Neuronal stem cell (in vitro differentiated cells): ENCODE measurements at regions not wholly inside any gene's neighbourhood (a gene's known extent, or its start where the extent isn't known, plus 50 kb on each side); places are given as distances from the start of the nearest gene placed in this dataset.

ENCODE experiments used
- DNase-seq: peaks from one replicate; pipeline ENCODE4 v3.0.0-alpha.2; 2013; ENCODE audit warnings: low spot score
- H2AFZ ChIP-seq: one replicate; pipeline ENCODE4 v1.6.1; 2013; ENCODE audit warnings: mild to moderate bottlenecking, low read length, inconsistent platforms
- H2AK5ac ChIP-seq: 2 replicates; pipeline ENCODE4 v1.6.1; 2013; ENCODE audit warnings: low read depth, mild to moderate bottlenecking, inconsistent platforms, low read length, moderate library complexity, mixed read lengths
- H2BK120ac ChIP-seq: 2 replicates; pipeline ENCODE4 v1.6.1; 2013; ENCODE audit warnings: low read depth, mild to moderate bottlenecking, inconsistent platforms, low read length, moderate library complexity, mixed read lengths
- H2BK12ac ChIP-seq: one replicate; pipeline ENCODE4 v1.6.1; 2013; ENCODE audit warnings: low read length, inconsistent platforms
- H2BK15ac ChIP-seq: 2 replicates; pipeline ENCODE4 v1.6.1; 2013; ENCODE audit warnings: mild to moderate bottlenecking, low read length, inconsistent platforms, mixed read lengths
- H2BK5ac ChIP-seq: one replicate; pipeline ENCODE4 v1.6.1; 2013; ENCODE audit warnings: inconsistent platforms, mild to moderate bottlenecking, low read length, moderate library complexity
- H3K14ac ChIP-seq: one replicate; pipeline ENCODE4 v1.6.1; 2013; ENCODE audit warnings: low read length, inconsistent platforms
- H3K18ac ChIP-seq: 2 replicates; pipeline ENCODE4 v1.6.1; 2013; ENCODE audit warnings: low read length, inconsistent platforms
- H3K23ac ChIP-seq: 2 replicates; pipeline ENCODE4 v1.6.1; 2013; ENCODE audit warnings: low read depth, mild to moderate bottlenecking, mixed read lengths, low read length, inconsistent platforms; ENCODE audit not compliant: poor library complexity
- H3K27ac ChIP-seq: replicated peaks from 3 replicates; pipeline ENCODE4 v1.5.1; 2013; ENCODE audit warnings: low read length, inconsistent platforms
- H3K27me3 ChIP-seq, 3 experiments: 2 replicates each; pipeline ENCODE4 v1.6.1; 2013; ENCODE audit warnings: low read length in 3 of 3, mild to moderate bottlenecking in 2 of 3, inconsistent platforms in 1 of 3, low read depth in 1 of 3, mixed read lengths in 1 of 3, moderate library complexity in 1 of 3; ENCODE audit not compliant: control insufficient read depth in 3 of 3, insufficient read depth in 3 of 3
- H3K36me3 ChIP-seq, 2 donors: replicated peaks in 1 of 2; 2 replicates each; pipeline ENCODE4 v1.6.1; 2013; ENCODE audit warnings: low read length in 2 of 2; ENCODE audit not compliant: control insufficient read depth in 2 of 2, insufficient read depth in 2 of 2
- H3K4ac ChIP-seq: 2 replicates; pipeline ENCODE4 v1.6.1; 2013; ENCODE audit warnings: inconsistent platforms, mild to moderate bottlenecking, low read length, moderate library complexity
- H3K4me1 ChIP-seq, 2 donors: 1 replicate in 1 of 2; 2 replicates in 1 of 2; pipeline ENCODE4 v1.6.1; 2013; ENCODE audit warnings: low read length in 2 of 2, low read depth in 1 of 2; ENCODE audit not compliant: control insufficient read depth in 2 of 2, insufficient read depth in 1 of 2
- H3K4me2 ChIP-seq: one replicate; pipeline ENCODE4 v1.6.1; 2013; ENCODE audit warnings: mild to moderate bottlenecking, low read length, inconsistent platforms; ENCODE audit not compliant: insufficient read depth, poor library complexity, severe bottlenecking
- H3K4me3 ChIP-seq, 2 donors: 2 replicates each; pipeline ENCODE4 v1.5.1; 2013; ENCODE audit warnings: low read length in 2 of 2, mild to moderate bottlenecking in 2 of 2, inconsistent platforms in 1 of 2, moderate library complexity in 1 of 2
- H3K79me1 ChIP-seq: one replicate; pipeline ENCODE4 v1.6.1; 2013; ENCODE audit warnings: low read depth, mild to moderate bottlenecking, inconsistent platforms, low read length, moderate library complexity
- H3K9ac ChIP-seq: one replicate; pipeline ENCODE4 v1.6.1; 2013; ENCODE audit warnings: mild to moderate bottlenecking, low read depth, low read length, inconsistent platforms; ENCODE audit not compliant: poor library complexity
- H3K9me3 ChIP-seq, 2 donors: replicated peaks in 1 of 2; 2 replicates each; pipeline versions ENCODE3 to v1.6.1; 2013; ENCODE audit warnings: low read length in 2 of 2, mild to moderate bottlenecking in 2 of 2, inconsistent platforms in 1 of 2, low read depth in 1 of 2, mixed read lengths in 1 of 2, moderate library complexity in 1 of 2; ENCODE audit not compliant: control insufficient read depth in 2 of 2, insufficient read depth in 1 of 2
- H4K8ac ChIP-seq: one replicate; pipeline ENCODE4 v1.6.1; 2013; ENCODE audit warnings: low read depth, mild to moderate bottlenecking, inconsistent platforms, low read length, moderate library complexity
- H4K91ac ChIP-seq: one replicate; pipeline ENCODE4 v1.6.1; 2013; ENCODE audit warnings: low read length, low read depth, mild to moderate bottlenecking, inconsistent platforms; ENCODE audit not compliant: poor library complexity
- WGBS, 2 donors: extraction: QIAGEN DNeasy Blood & Tissue Kit; methylation state at CpG; one replicate each; pipeline ENCODE4 v1.1.7; 2013; ENCODE audit warnings: missing lambda C conversion rate in 2 of 2, mixed read lengths in 1 of 2; ENCODE audit not compliant: insufficient read length in 2 of 2, insufficient replicate concordance in 1 of 2; ENCODE audit errors: extremely low coverage in 2 of 2; 5-methylcytosine and 5-hydroxymethylcytosine counted together

DNA sequence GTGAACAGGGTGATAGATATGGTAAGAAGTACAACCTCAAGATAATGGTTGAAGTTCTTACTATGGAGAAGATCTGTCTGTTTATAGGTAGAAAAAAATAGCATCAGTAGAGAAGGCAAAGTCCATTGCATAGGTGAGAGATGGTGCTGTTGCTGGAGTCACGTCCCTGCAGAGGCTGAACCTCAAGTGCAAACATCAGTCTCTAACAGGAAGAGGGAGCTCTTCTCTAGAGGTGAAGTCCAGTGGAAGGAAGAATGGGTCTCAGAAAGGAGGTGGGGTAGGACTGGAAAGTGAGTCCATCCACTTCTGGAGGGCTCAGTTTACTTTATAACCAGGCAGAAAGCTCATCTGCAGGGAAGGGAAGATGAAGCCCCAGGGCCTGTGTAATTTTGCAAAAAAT lies 337.7 kb downstream of the MEIS1 start:
- Histone ChIP-seq H3K23ac (no peak overlapping the region), H2BK120ac (no peak overlapping the region), H2BK15ac (no peak overlapping the region), H3K4me2 (no peak overlapping the region), H3K9ac (no peak overlapping the region), H3K4ac (no peak overlapping the region), H3K9me3 (no peaks in the 10 kb centered on the region), H4K91ac (no peak overlapping the region), H3K27ac (no peak overlapping the region), H2AK5ac (no peak overlapping the region), H3K4me1 (no peaks in the 10 kb centered on the region), H2BK12ac (no peak overlapping the region), H3K18ac (no peak overlapping the region), H3K36me3 (no peaks in the 10 kb centered on the region), H2BK5ac (no peak overlapping the region), H2AFZ (no peak overlapping the region), H3K79me1 (no peaks in the 10 kb centered on the region), H3K4me3 (no peak overlapping the region), H3K27me3 (peaks cover 0 to 4% (median 0%) of the 10 kb centered on the region in 3 experiments), H3K14ac (no peak overlapping the region), H4K8ac (no peak overlapping the region)
- no CpG with 5 or more reads among the region's 1 CpG for WGBS, 2 donors
- no peak for DNase-seq

DNA sequence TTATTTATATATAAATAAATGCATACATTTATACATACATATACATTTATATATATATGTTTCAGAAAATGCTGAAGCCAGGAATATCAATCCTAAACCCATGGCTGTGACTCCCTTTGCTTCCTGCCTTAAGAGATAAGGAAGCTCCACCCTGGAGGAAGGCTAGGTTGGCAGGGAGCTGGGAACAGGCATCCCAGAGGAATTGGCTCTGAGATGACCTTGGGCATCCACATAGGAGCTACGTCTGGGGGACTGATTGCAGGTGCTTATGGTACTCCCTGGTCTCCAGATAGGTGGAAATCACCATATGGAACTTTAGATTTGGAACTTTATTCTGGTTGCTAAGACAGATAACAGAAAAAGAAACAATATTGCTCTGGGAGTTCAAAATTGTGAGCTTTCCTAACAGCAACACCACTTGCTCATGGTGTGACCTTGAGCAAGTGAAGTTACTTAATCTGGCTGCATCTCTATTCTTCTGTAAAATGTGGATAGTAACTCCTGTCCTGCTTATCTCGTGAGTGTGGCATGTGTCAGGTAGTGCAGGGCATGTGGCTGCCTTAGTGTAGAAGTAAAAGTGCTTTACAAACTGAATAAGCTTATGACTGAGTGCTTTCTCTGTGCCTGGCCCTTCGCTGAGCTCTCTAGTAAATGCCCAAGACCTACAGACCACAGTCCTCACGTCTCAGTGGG lies 341.0 kb downstream of the MEIS1 start:
- H3K9ac ChIP-seq, result no peak overlapping the region
- no peak overlapping the region for H2BK12ac ChIP-seq
- no peak overlapping the region for H3K18ac ChIP-seq
- H2AK5ac ChIP-seq, result no peak overlapping the region
- H3K27me3 ChIP-seq, result peaks cover 0 to 4% (median 0%) of the 10 kb centered on the region in 3 experiments
- no peak for DNase-seq
- WGBS, 2 donors, result no CpG with 5 or more reads among the region's 4 CpGs
- no peak overlapping the region for H3K27ac ChIP-seq
- H4K91ac ChIP-seq, result no peak overlapping the region
- no peak overlapping the region for H3K23ac ChIP-seq
- H2BK120ac ChIP-seq, result no peak overlapping the region
- H3K79me1 ChIP-seq, result no peaks in the 10 kb centered on the region
- no peak overlapping the region for H3K14ac ChIP-seq
- H3K4me1 ChIP-seq, result peaks cover 0 to 2% of the 10 kb centered on the region in 2 donors
- no peaks in the 10 kb centered on the region for H3K36me3 ChIP-seq
- no peak overlapping the region for H3K4ac ChIP-seq
- H2BK5ac ChIP-seq, result no peak overlapping the region
- no peak overlapping the region for H2BK15ac ChIP-seq
- H2AFZ ChIP-seq, result no peak overlapping the region
- no peak overlapping the region for H3K4me2 ChIP-seq
- no peaks in the 10 kb centered on the region for H3K9me3 ChIP-seq
- H3K4me3 ChIP-seq, result no peak overlapping the region
- no peak overlapping the region for H4K8ac ChIP-seq

- Histone ChIP-seq H3K4me1 (peaks cover 0 to 2% of the 10 kb centered on the region in 2 donors), H3K4ac (no peak overlapping the region), H2BK12ac (no peak overlapping the region), H3K27me3 (peaks cover 0 to 4% (median 0%) of the 10 kb centered on the region in 3 experiments), H3K4me2 (no peak overlapping the region), H2AFZ (no peak overlapping the region), H2BK15ac (no peak overlapping the region), H2AK5ac (no peak overlapping the region), H3K4me3 (no peak overlapping the region), H2BK5ac (no peak overlapping the region), H3K18ac (no peak overlapping the region), H3K23ac (no peak overlapping the region), H3K9ac (no peak overlapping the region), H3K79me1 (no peaks in the 10 kb centered on the region), H3K27ac (no peak overlapping the region), H2BK120ac (no peak overlapping the region), H3K14ac (no peak overlapping the region), H3K9me3 (no peaks in the 10 kb centered on the region), H4K8ac (no peak overlapping the region), H3K36me3 (no peaks in the 10 kb centered on the region), H4K91ac (no peak overlapping the region)
- WGBS, 2 donors, result no CpG with 5 or more reads among the region's 4 CpGs
- no peak for DNase-seq
These were observed 346.9 kb downstream of the MEIS1 start for GRCh38 chr2:66781804-66782203.

DNA sequence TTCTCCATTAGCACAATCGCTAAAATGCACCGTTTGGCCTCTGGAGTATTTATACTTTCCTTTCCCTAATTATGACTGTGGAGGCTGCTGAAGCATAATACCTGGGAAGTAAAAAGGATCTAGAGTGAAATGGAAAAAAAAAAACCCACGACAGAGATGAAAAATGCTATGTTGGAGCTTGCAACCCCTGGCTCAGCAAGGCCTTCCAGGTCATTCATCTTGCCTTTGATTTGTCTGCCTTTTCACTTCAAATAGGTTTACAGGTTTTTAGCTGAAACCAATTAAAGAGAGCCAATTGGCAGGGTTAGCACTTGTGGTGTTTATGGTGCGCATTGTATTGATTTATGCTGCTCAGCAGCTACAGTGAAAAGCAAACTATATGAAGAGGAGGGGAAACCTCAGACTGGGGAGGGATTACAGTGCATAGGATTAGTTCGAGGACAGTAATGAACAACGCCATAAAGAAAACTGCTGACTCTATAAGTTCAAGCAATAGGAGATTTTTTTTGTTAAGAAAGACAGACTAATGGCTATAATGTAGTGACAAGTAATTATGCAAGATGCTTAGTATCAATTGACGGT lies 347.9 kb downstream of the MEIS1 start:
- H3K14ac ChIP-seq, result no peak overlapping the region
- no peak overlapping the region for H3K9ac ChIP-seq
- no peak overlapping the region for H3K18ac ChIP-seq
- H3K27me3 ChIP-seq, result no peaks in the 10 kb centered on the region
- no peaks in the 10 kb centered on the region for H3K9me3 ChIP-seq
- H2BK12ac ChIP-seq, result no peak overlapping the region
- H3K23ac ChIP-seq, result no peak overlapping the region
- no peak overlapping the region for H2AFZ ChIP-seq
- H3K4me1 ChIP-seq, result peaks cover 0 to 2% of the 10 kb centered on the region in 2 donors
- H3K4me3 ChIP-seq, result no peak overlapping the region
- no peak overlapping the region for H2AK5ac ChIP-seq
- H3K27ac ChIP-seq, result no peak overlapping the region
- no peak overlapping the region for H2BK120ac ChIP-seq
- no peaks in the 10 kb centered on the region for H3K36me3 ChIP-seq
- no peak overlapping the region for H4K8ac ChIP-seq
- H3K4ac ChIP-seq, result no peak overlapping the region
- no peak overlapping the region for H4K91ac ChIP-seq
- H2BK15ac ChIP-seq, result no peak overlapping the region
- no peak overlapping the region for H2BK5ac ChIP-seq
- H3K4me2 ChIP-seq, result no peak overlapping the region
- WGBS, 2 donors, result no CpG with 5 or more reads among the region's 7 CpGs
- no peaks in the 10 kb centered on the region for H3K79me1 ChIP-seq
- no peak for DNase-seq
